GM18499 (cell line): ENCODE measurements at regions not wholly inside any gene's neighbourhood (a gene's known extent, or its start where the extent isn't known, plus 50 kb on each side); places are given as distances from the start of the nearest gene placed in this dataset.
"Not testable (repeated sequence)": the region's sequence is repeated elsewhere in the genome, so short reads cannot be mapped to it uniquely, and the experiment has no call there.

Experiments used
- ATAC-seq: cut with Tn5 transposase; IDR thresholded peaks from one replicate; pipeline ENCODE4 v1.9.1; 2021; ENCODE audit warnings: moderate number of reproducible peaks; ENCODE audit not compliant: insufficient read depth, unreplicated experiment

GRCh38 chr5:121550989-121551388 is 300.7 kb upstream of the FTMT start:
- ATAC-seq = no peak

GRCh38 chr5:121559832-121560231 is 291.9 kb upstream of the FTMT start:
- no peak for ATAC-seq

- ATAC-seq = no peak
These were observed 279.6 kb upstream of the FTMT start for GRCh38 chr5:121572061-121572460.

GRCh38 chr5:121573721-121574382 is 277.8 kb upstream of the FTMT start:
- no peak for ATAC-seq

GRCh38 chr5:121581588-121581987 is 270.1 kb upstream of the FTMT start:
- ATAC-seq = no peak

- ATAC-seq = no peak
These were observed 254.8 kb upstream of the FTMT start for GRCh38 chr5:121596882-121597281.

GRCh38 chr5:121608826-121609225 is 242.9 kb upstream of the FTMT start:
- ATAC-seq = no peak

GRCh38 chr5:121624035-121624434 is 227.6 kb upstream of the FTMT start:
- ATAC-seq = no peak

GRCh38 chr5:121628783-121629182 is 222.9 kb upstream of the FTMT start:
- ATAC-seq = no peak

GRCh38 chr5:121630402-121630801 is 221.3 kb upstream of the FTMT start:
- no peak for ATAC-seq

GRCh38 chr5:121634946-121635345 is 216.7 kb upstream of the FTMT start:
- no peak for ATAC-seq

- no peak for ATAC-seq
These were observed 213.6 kb upstream of the FTMT start for GRCh38 chr5:121638126-121638525.

- no peak for ATAC-seq
These were observed 211.4 kb upstream of the FTMT start for GRCh38 chr5:121640298-121640697.

- ATAC-seq = no peak
These were observed 193.5 kb upstream of the FTMT start for GRCh38 chr5:121658221-121658620.

GRCh38 chr5:121660142-121660541 is 191.5 kb upstream of the FTMT start:
- ATAC-seq = no peak

GRCh38 chr5:121665542-121665941 is 186.1 kb upstream of the FTMT start:
- not testable (repeated sequence) for ATAC-seq

- ATAC-seq = no peak
These were observed 184.4 kb upstream of the FTMT start for GRCh38 chr5:121667292-121667691.

GRCh38 chr5:121668635-121669034 is 183.0 kb upstream of the FTMT start:
- no peak for ATAC-seq

GRCh38 chr5:121671624-121672023 is 180.1 kb upstream of the FTMT start:
- no peak for ATAC-seq

- no peak for ATAC-seq
These were observed 175.8 kb upstream of the FTMT start for GRCh38 chr5:121675924-121676323.

GRCh38 chr5:121681229-121681855 is 170.3 kb upstream of the FTMT start:
- ATAC-seq = no peak

- no peak for ATAC-seq
These were observed 163.6 kb upstream of the FTMT start for GRCh38 chr5:121688126-121688525.
